GM18909 (cell line): ENCODE measurements at regions not wholly inside any gene's neighbourhood (a gene's known extent, or its start where the extent isn't known, plus 50 kb on each side); places are given as distances from the start of the nearest gene placed in this dataset.

Experiments used
- ATAC-seq: cut with Tn5 transposase; IDR thresholded peaks from one replicate; pipeline ENCODE4 v1.9.1; 2021; ENCODE audit warnings: mild to moderate bottlenecking; ENCODE audit not compliant: unreplicated experiment, poor library complexity

DNA sequence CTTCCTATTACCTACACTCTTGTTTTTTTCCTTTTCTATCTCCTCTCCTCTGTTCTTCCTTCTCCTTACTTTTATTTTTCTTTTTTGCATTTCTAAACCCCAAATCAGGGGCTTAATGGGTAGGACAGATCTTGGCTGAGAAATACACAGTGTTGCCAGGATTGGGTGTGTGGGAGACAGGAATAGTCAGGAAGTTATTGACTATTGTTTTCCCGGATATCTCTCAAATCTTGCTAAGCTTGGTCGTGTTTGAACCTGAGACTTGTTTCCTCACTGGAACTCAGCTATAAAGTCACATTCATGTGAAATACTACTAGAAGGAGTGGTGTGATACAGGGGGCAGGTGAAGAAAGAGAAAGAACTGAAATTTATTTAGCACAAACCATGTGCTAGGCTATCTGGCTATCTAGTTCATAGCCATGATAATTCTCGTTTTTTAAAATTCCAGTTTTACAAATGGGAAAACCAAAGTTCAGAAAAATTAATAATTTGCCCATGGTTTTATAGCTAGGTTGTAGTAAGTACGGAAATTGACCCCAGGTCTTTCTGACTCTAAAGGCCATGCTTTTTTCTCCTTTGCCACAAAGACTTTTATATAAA is 343.2 kb upstream of the UMPS start:
- ATAC-seq, result no peak

- ATAC-seq, result no peak
Measured at GRCh38 chr3:124391774-124392173, 338.5 kb upstream of the UMPS start.

DNA sequence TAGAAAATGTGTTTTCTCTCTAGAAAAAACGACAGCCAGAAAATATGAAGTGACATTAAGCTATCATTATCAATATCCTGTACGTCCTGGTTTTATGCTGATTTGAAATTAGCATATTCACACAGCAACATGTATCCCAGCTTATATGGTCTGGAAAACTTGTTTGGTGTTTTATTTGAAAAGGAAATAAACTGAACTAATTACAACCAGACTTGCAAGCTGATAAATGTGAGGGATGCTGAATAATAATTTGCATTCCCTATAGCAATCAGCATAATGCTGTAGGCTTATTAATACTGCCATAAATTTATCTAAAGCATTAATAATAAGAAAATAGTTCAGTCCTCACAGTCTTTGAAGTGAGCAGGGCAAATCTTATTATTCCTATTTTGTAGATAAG is 336.9 kb upstream of the UMPS start:
- ATAC-seq, result no peak

GRCh38 chr3:124395162-124395561 is 335.1 kb upstream of the UMPS start:
- no peak for ATAC-seq

DNA sequence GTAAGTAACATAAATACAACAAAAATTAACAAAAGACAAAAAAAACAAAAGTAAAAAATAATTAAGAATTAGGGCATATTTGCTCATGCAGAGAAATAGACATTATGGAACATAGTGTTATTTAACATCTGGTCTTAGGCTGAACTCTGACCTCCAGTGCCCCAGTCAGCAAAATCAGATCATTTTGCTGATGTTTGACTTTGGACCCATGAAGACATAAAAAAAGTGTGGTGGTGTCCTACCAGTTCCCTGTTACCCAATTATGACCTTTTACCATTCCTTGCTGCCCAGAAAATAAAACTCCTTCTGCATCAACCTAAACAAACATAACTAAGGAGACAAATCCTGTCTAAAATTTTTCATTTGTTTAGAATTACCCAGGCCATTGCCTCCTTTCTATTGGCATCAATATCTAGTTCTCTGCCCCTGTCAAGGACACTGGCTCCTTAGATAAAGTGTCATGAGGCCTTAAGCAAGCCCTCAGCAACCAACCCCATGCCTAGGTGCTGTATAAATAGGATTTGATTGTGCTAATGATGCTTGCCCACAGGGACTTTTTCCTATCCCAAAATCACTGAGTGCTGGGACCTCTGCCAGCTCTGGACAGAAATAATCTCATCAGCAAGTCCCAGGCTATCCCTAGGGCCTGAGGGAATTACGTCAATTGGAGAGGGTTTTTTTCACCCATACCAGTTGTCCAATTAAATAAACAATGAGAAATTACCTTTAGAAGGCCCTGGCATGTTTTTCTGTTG is 334.5 kb upstream of the UMPS start:
- no peak for ATAC-seq

- ATAC-seq, result no peak
Measured at GRCh38 chr3:124396339-124396950, 333.8 kb upstream of the UMPS start.

DNA sequence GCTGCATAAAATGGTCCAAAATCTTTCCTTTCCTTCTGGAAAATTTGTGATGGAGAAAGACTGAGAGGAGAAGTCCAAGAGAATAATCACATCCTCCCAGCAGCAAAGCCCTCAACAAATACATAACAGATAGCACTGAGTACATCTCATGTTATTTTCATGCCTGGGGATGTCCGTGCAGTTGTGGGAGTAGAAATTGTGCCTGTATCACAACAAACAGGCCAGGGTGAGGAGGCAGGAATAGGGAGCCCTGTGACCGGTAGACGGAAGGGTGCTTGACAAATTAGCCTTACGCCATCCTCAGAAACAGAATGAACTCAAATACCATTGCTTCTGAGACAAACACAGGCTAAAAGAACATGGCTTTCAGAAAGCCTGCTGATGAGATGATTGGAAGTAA is 333.2 kb upstream of the UMPS start:
- ATAC-seq, result no peak

- ATAC-seq, result no peak
Measured at GRCh38 chr3:124398594-124398993, 331.7 kb upstream of the UMPS start.

- no peak for ATAC-seq
Measured at GRCh38 chr3:124401843-124402242, 328.4 kb upstream of the UMPS start.

DNA sequence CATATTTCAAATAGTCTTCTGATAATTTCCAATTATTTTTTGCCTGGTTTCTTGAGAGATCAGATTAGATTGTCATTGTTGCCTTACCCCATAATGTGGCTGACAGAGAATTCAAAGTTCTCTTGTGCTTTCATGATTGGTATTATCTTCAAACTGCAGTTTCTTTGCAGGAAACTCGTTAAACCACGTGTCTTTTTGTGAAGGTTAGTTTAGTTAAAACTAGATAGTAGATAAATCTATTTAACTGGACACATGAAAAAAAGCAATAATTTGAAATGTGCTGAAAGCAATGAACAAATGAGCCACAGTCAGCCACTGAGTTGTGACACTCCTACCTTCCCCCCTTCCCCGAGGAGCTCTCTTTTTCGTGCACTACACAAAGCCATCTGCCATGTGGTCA is 327.5 kb upstream of the UMPS start:
- ATAC-seq, result no peak

- no peak for ATAC-seq
Measured at GRCh38 chr3:124404621-124405020, 325.6 kb upstream of the UMPS start.

DNA sequence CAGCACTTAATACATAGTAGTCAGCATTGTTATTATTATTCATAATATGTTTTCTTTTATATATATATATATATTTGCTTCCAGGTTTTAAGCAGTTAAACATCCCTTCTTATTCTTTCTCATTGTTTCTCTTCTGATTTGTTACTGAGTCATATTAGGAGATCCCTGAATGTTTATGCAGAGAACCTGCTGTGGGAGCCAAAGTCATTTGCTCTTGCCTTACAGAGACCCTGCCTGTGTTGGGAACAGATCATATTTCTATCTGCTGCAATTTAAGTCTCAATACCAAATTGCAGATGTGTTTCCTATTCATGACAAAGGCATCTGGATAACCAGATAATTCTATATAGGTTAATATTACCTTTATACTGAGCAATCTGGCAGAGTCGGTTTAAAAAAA is 323.0 kb upstream of the UMPS start:
- no peak for ATAC-seq

GRCh38 chr3:124409650-124410275 is 320.5 kb upstream of the UMPS start:
- ATAC-seq, result no peak

DNA sequence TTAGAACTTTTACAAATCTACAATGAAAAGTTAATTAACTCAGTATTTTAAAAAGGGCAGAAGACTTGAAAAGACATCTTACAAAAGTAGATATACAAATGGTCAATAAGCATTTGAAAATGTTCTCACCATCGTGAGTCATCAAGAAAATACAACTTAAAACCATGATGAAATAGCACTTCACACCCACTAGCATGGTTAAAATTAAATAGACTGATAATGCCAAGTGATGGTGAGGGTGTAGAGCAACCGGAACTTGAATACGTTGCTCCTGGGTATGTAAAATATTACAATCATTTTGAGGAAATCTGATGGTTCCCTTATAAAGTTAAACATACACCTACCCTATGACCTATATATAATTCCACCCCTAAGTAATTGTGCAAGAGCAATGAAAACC is 319.8 kb upstream of the UMPS start:
- no peak for ATAC-seq

DNA sequence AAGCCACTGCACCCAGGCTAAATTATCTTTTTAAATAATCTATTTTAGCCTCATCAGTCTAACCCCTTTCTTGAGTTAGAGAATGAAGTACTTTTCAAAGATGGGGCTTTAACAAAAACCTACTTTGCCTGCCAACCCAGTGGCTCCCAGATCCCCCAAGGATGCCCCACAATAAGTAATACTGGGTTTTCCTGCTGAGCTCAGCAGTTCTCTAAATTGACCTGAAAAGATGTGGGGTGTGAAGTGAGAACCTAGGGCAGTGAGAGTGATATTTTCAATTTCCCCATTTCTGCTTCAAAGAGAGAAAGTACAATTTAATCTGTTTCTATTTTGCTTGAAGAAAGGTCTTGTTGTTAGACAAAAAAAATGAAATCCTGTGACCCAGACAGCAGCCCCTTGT is 318.5 kb upstream of the UMPS start:
- no peak for ATAC-seq

DNA sequence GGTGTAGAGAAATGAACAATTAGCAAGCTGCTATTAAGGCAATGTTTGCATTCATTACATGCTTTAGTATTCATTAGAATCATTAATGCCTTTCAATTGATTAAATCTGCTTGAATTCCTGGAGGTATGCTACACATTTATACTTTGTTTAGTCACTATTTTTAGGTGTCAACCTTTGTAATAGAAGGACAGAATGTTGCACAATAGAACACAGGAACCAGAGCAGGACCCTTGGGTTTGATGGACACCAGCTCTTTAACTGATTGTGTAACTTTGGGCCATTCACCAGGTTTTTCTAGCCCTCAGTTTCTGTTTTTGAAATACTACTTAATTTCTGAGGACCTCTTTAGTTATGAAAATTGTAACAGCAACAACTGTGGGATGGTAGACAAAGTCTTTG is 317.6 kb upstream of the UMPS start:
- ATAC-seq, result no peak

GRCh38 chr3:124413393-124413792 is 316.9 kb upstream of the UMPS start:
- ATAC-seq, result no peak

GRCh38 chr3:124413989-124414598 is 316.2 kb upstream of the UMPS start:
- no peak for ATAC-seq

- ATAC-seq, result no peak
Measured at GRCh38 chr3:124415446-124415960, 314.7 kb upstream of the UMPS start.

GRCh38 chr3:124419303-124419702 is 310.9 kb upstream of the UMPS start:
- ATAC-seq, result no peak

DNA sequence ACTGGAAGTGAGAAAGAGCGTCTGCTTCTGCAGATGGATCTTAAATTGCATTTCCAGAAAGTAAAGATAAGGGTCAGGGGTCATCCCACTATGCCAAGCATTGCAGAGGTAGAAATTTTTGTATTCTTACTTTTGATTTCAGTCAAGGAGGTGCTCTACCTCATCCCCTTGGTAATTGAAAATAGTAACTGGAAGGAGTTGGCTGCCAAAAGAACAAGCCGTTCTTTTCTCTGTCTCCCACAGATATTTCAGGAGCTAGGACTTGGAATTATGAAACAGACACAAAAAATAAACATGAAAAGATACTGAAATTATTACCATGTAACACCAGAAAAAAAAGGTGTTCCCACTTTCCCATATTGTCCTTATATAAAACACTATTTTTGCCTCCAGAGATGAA is 309.9 kb upstream of the UMPS start:
- ATAC-seq, result no peak
